ENCODE measurements at regions not wholly inside any gene's neighbourhood (a gene's known extent, or its start where the extent isn't known, plus 50 kb on each side); places are given as distances from the start of the nearest gene placed in this dataset.

DNA sequence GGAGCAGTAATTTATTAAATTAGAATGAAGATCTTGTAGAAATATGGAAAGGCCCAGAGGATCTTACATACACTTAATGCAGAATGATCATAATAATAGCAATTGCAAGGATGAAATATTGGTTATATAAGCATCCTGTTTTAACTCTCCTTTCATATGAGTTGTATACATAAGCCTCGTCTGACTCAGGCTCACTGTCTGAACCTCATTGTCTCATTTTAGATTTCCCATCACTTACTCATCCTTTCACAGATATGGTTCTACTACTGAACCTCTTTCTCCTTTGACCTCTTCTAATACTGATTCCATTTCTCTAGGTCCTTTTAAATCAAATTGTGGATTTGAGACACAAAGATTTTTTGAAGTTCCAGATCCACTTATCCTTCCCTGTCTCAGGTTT, 277.3 kb upstream of the TRPC5 start:
- TF ChIP-seq, protein P1, sequence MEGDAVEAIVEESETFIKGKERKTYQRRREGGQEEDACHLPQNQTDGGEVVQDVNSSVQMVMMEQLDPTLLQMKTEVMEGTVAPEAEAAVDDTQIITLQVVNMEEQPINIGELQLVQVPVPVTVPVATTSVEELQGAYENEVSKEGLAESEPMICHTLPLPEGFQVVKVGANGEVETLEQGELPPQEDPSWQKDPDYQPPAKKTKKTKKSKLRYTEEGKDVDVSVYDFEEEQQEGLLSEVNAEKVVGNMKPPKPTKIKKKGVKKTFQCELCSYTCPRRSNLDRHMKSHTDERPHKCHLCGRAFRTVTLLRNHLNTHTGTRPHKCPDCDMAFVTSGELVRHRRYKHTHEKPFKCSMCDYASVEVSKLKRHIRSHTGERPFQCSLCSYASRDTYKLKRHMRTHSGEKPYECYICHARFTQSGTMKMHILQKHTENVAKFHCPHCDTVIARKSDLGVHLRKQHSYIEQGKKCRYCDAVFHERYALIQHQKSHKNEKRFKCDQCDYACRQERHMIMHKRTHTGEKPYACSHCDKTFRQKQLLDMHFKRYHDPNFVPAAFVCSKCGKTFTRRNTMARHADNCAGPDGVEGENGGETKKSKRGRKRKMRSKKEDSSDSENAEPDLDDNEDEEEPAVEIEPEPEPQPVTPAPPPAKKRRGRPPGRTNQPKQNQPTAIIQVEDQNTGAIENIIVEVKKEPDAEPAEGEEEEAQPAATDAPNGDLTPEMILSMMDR (IDR thresholded peaks at IDR 0.05): no peak
- no peak for TF ChIP-seq ZFX (IDR thresholded peaks at IDR 0.05; ENCODE audit: borderline replicate concordance)
